HG03520 (cell line): ENCODE measurements at regions not wholly inside any gene's neighbourhood (a gene's known extent, or its start where the extent isn't known, plus 50 kb on each side); places are given as distances from the start of the nearest gene placed in this dataset.
"Not testable (repeated sequence)": the region's sequence is repeated elsewhere in the genome, so short reads cannot be mapped to it uniquely, and the experiment has no call there.

Experiments
- ATAC-seq: cut with Tn5 transposase; IDR thresholded peaks from one replicate; pipeline ENCODE4 v1.9.1; 2021; ENCODE audit warnings: mild to moderate bottlenecking, moderate library complexity; ENCODE audit not compliant: unreplicated experiment

DNA sequence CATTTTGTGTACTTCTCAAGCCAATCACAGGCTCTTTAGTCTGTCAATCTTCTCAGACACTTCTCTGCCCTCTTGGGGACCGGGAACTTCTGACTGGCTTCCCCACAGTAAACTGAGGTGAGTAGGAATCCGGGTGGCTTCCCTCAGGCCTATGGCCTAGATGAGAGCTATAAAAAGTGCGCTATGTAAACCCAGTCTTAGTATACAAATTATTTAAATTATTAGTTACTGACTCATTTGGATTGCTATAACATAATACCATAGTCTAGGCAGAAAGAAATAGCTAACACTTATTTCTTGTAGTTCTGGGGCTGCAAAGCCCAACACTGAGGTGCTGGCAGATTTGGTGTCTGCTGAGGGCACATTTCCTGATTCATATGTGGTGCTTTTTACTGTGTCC, 109.2 kb upstream of the MCHR2 start:
- no peak for ATAC-seq

DNA sequence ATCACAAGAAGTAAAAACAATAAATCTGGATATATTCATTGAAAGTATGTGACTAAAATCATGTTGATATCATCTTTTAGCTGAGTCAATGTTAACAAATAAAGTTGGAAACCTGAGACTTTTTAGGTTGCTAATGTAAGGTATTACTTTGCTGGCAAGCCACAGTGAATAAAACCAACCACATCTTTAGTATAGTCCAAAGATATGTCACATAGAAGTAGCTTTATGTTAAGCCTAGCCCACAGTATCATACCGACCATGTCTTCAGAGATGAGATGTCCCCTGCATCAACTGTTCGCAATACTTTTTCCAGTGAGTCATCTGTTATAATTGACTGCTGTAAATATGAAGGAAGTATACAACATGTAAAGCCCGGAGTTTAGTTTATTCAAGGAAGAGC, 107.6 kb upstream of the MCHR2 start:
- ATAC-seq, result no peak

DNA sequence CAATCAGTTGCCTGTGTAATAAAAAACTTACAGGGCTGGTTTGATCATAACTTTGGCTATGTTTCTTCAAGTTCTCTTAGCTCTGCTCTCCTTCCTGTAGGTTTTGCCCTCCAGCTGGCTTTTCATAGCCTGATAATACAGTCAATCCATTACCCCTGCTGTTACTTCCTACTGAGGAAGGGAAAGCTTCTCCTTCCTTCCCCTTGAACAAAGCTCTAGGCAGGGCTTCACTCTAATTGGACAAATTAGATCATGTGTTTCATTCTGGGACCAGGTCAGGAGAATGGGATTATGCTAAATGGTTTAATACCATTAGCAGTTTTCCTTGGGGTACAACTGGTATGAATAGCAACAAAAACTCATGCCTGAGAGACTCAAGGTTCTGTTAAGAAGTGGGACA, 106.8 kb upstream of the MCHR2 start:
- ATAC-seq, result no peak

DNA sequence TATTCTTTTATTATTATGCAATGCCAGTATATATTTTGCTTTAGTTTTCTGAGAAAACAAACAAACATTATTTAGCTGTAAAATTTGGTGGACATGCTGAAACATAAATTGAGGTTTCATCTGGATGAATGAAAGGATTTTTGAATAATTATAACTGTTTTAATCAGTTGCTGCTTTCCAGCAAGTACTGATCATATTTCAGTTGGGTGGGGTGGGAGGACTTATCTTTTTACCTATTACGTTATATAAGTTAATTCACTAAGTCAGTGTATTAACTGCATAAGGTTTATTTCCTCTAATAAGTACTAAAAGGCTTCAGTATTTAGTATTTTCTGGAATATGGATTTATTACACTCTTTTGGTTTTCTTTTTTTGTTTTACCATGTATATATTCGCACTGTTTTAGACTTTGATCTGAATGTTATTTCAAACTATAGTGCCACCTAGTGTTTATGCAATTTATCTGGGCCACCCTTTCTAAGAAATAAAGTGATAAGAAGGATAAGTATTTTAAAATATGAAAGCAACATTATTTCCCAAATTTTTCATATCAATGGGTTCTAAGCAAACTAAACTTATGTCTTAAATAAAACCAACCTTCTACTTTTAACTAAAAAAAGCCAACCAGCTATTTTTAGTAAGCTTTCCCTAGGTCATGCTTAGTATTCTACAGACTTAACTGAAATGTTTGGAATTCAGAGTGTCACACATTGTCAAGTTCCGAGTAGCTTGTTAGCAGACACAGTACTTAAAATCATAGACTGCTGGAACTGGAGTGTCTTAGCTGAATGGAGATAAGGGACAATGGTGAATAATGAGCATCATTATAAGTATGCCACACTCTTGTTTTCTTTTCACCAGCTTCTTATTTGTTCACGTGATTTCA, 105.4 kb upstream of the MCHR2 start:
- no peak for ATAC-seq

DNA sequence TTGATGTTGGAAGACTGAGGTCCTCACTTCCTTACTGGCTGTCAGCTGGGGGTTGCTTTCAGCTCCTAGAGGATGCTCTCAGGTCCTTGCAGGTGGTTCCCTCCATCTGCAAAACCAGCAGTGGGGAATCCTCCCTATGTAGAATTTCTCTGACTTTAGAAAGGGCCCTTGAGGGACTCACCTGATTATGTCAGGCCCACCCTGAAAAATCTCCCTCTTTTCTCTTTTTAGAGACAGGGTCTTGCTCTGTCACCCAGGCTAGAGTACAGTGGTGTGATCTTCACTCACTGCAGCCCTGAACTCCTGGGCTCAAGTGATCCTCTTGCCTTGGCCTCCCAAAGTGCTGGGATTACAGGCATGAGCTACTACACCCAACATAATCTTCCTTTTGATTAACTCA, 102.9 kb upstream of the MCHR2 start:
- ATAC-seq, result no peak

DNA sequence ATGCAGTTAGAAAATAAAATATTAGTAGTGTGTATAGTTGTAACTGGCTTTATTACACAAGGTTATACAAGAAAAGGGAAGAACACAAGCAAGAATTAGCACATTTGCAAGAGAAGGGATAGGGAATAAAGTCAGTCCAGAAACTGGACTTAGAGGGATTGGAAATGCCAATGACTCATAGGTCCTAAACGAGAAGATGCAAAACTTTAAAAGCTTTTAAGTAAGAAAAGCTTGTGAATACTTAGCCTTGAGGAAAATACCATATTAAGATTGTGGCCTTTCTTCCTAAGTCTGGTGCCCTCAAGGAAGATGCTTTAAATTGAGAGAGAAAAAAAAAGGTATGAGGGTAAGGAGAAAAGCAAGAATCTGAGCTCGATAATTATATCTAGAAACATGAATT, 102.3 kb upstream of the MCHR2 start:
- no peak for ATAC-seq

DNA sequence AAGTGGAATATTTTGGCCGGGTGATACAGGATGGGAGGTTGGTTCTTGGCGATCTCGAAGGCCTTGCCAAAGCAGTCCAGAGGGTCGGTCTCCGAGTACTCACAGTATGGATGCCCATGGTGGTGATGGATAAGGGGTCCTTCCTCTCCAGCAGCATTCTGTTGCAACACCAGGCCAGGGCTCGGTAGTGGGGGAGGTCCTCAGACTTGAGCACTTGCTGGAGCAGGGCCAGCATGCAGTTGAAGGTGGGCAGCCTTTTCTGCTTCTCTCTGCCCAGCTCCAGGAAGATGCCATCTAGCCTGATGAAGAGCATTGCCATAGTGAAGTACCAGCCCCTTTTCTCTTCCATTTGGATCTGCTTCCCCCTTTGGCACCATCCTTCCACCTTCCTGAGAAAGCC, 99.4 kb upstream of the MCHR2 start:
- no peak for ATAC-seq

DNA sequence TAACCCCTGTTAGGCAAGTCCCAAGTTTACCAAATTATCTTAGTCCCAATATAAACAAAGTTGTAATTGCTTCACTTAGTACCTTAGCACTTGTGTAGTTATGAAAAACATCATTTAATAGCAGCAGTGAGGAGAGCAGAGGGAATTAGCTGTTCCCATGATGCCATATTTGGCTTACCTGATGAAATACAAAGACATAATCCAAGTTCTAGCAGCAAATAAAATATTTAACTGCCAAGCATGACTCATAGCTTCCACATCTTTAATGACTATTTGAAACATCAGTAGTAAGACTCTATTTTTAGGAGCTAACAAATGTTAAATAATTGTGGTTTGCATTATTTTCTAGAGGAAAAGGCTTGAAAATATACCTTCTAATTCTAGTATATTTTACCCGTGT, 94.0 kb upstream of the MCHR2 start:
- ATAC-seq, result no peak

DNA sequence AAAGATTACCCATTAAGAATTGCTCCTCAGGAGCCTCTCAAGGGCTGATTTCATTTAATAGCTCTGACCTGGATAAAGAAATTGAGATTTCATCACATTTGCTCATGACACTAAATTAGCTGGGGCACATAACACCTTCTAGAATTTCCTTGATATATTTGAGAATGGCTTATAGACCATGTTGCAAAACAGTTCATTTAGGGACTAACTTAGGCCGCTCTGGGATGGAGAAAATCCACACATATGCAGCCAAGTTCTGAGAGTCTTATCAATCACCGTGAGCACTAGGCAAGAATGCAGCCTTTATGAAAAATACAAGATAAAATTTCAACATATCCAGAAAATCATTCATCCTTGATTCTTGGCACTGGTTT, 91.0 kb upstream of the MCHR2 start:
- no peak for ATAC-seq

DNA sequence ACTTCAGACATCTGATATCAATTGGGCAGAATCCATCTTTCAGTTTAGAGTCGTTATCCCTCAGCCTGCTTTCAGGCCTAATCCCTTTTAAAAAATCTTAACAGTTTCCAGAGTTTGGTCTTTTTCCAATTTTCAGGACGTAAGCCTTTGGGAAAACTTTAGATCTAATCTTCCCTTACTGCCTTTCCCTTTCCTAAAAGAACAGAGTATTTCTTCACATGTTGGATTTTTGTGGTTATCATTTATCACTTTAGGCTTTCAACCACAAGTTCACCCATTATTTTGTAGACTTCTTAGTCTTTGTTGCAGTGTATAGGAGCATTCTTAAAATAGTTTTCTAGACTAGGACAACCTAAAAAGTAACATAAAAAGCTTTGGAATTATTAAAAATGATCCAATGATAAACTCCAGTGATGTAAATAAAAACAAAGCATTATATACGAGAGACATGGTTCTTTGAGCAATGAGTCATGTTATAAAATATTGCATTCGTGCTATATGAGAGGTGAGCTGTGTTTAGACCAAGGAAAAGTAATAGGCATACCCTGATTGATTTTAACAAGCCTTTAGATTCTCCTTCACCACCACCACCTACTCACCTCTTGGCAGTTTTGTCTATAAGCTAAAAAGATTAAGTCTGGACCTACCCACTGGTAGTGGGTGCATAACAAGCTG, 90.4 kb upstream of the MCHR2 start:
- ATAC-seq, result no peak

DNA sequence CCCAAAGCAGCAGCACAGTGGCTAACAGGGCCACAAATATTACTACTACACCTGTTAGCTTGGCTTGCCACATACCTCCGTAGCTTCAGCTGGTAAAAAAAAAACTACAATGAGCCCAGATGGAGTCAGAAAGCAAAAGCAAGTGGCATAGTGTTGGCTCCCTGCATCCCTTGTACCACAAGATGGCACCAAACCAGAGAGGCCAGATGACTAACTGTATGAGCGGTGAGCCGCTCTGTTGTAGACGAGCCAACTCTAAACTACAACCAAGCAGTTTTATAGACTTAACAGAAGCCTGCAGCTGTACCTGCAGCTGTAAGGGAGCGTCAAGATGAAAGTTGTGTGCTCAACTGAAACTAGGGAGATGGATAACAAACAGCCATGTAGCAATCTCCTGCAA, 84.5 kb upstream of the MCHR2 start:
- peak; percentile 60 for ATAC-seq

DNA sequence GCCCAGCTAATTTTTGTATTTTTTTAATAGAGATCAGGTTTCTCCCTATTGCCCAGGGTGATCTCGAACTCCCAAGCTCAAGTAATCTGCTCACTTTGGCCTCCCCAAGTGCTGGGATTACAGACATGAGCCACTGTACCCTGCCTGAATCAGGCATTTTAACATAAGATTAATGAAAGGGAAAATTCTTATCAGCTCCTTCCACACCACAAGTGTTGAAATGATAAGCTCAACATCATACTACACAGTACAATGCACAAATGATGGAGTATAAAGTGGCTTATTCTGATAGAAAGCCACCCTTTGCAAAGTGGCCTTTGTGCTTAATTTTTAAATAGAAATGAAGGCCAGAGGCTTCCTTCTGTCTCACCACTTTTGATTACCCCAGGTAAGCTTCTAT, 71.3 kb upstream of the MCHR2 start:
- no peak for ATAC-seq

DNA sequence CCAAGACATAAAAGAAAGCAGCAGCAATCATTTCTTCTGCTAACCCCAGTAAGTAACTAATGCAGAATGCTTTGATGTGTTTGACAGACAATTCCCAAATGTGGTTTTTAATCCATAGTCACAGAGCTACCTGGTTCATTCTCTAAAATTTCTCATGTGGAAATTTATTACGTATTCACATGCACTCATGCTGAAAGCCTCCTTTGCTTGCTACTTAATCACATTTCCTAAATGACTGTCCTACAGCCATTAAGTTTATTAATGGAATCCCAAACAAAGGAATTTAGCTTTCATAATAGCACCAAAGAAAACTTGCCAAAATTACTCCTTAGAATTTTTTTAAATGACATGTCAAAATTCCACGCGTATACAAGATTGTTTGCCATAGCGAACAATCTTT, 68.6 kb upstream of the MCHR2 start:
- ATAC-seq, result no peak

DNA sequence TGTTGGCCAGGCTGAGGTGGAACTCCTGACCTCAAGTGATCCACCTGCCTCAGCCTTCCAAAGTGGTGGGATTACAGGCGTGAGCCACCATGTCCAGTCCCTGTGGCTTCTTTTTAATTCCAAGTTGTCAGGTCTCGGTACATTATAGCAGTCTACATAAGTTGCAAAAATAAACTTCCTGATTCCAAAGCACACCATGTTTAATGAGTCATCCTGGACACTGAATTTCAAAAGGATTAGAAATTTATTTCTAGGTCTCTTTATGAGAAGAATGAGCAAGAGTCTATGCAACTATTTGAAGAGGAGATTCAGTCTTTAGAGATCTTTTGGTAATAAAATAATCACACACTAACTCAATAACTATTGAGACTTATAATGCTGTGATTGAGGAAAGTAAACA, 63.9 kb upstream of the MCHR2 start:
- ATAC-seq, result no peak

DNA sequence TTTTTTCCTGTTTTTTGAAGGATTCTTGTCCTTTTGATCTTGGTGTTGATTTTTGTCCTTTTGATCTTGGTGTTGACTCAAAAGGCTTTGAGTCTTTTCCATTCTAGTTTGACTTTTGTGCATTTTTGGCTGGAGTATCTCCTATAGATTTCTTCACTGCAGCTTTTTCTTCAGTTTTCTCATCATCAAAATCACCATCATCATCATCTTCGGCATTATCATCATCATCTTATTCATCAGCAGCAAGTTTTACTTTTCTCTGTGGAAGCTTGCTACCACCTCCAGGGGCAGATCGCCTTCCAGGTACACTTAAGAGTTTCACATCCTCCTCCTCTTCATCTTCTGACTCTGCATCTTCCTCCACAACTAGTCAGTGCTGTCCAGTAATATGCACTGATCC, 56.5 kb upstream of the MCHR2 start:
- no peak for ATAC-seq

DNA sequence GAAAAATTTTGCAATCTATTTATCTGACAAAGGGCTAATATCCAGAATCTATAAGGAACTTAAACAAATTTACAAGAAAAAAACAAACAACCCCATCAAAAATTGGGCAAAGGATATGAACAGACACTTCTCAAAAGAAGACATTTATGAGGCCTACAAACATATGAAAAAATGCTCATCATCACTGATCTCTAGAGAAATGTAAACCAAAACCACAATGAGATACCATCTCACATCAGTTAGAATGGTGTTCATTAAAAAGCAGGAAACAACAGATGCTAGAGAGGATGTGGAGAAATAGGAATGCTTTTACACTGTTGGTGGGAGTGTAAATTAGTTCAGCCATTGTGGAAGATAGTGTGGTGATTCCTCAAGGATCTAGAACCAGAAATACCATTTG, 49.9 kb upstream of the MCHR2 start:
- ATAC-seq, result not testable (repeated sequence)
